HUES48 (cell line): ENCODE measurements at regions not wholly inside any gene's neighbourhood (a gene's known extent, or its start where the extent isn't known, plus 50 kb on each side); places are given as distances from the start of the nearest gene placed in this dataset.

Experiments
- H3K27ac ChIP-seq: one replicate; pipeline ENCODE4 v1.7.0; 2013; ENCODE audit warnings: low read depth, low read length, inconsistent platforms
- H3K27me3 ChIP-seq: 2 replicates; pipeline ENCODE4 v1.6.1; 2013; ENCODE audit warnings: mild to moderate bottlenecking, low read length; ENCODE audit not compliant: control insufficient read depth, insufficient read depth
- H3K36me3 ChIP-seq: 2 replicates; pipeline ENCODE4 v1.6.1; 2013; ENCODE audit warnings: low read length; ENCODE audit not compliant: control insufficient read depth, insufficient read depth
- H3K4me1 ChIP-seq: 2 replicates; pipeline ENCODE4 v1.6.1; 2013; ENCODE audit warnings: mild to moderate bottlenecking, low read length; ENCODE audit not compliant: control insufficient read depth, insufficient read depth
- H3K4me3 ChIP-seq: 2 replicates; pipeline ENCODE4 v1.5.1; 2013; ENCODE audit warnings: mild to moderate bottlenecking, low read depth, low read length
- H3K9ac ChIP-seq: 2 replicates; pipeline ENCODE4 v1.6.1; 2013; ENCODE audit warnings: mild to moderate bottlenecking, low read depth, low read length, moderate library complexity
- H3K9me3 ChIP-seq: 2 replicates; pipeline ENCODE4 v1.6.1; 2013; ENCODE audit warnings: low read length; ENCODE audit not compliant: control insufficient read depth, insufficient read depth

- Histone ChIP-seq H3K4me1 (no peaks in the 10 kb centered on the region), H3K9ac (no peak overlapping the region), H3K4me3 (no peak overlapping the region), H3K27ac (no peak overlapping the region), H3K36me3 (no peaks in the 10 kb centered on the region), H3K27me3 (no peaks in the 10 kb centered on the region), H3K9me3 (no peaks in the 10 kb centered on the region)
Observed at GRCh38 chr5:106489004-106489403, 1181.7 kb downstream of the EFNA5 start.

GRCh38 chr5:106488407-106488806 lies 1182.3 kb downstream of the EFNA5 start:
- no peak overlapping the region for H3K27ac ChIP-seq
- no peaks in the 10 kb centered on the region for H3K9me3 ChIP-seq
- H3K4me1 ChIP-seq, result no peaks in the 10 kb centered on the region
- H3K27me3 ChIP-seq, result no peaks in the 10 kb centered on the region
- H3K4me3 ChIP-seq, result no peak overlapping the region
- H3K9ac ChIP-seq, result no peak overlapping the region
- H3K36me3 ChIP-seq, result no peaks in the 10 kb centered on the region

GRCh38 chr5:106481374-106481773 lies 1189.4 kb downstream of the EFNA5 start:
- Histone ChIP-seq H3K9me3 (no peaks in the 10 kb centered on the region), H3K36me3 (no peaks in the 10 kb centered on the region), H3K9ac (no peak overlapping the region), H3K4me1 (no peaks in the 10 kb centered on the region), H3K27ac (no peak overlapping the region), H3K4me3 (no peak overlapping the region), H3K27me3 (no peaks in the 10 kb centered on the region)

- no peak overlapping the region for H3K4me3 ChIP-seq
- H3K4me1 ChIP-seq, result no peaks in the 10 kb centered on the region
- H3K9ac ChIP-seq, result no peak overlapping the region
- H3K27me3 ChIP-seq, result no peaks in the 10 kb centered on the region
- no peak overlapping the region for H3K27ac ChIP-seq
- H3K9me3 ChIP-seq, result no peaks in the 10 kb centered on the region
- no peaks in the 10 kb centered on the region for H3K36me3 ChIP-seq
Observed at GRCh38 chr5:106476630-106477029, 1194.1 kb downstream of the EFNA5 start.

- Histone ChIP-seq H3K27me3 (no peaks in the 10 kb centered on the region), H3K4me1 (no peaks in the 10 kb centered on the region), H3K36me3 (no peaks in the 10 kb centered on the region), H3K9ac (no peak overlapping the region), H3K27ac (no peak overlapping the region), H3K4me3 (no peak overlapping the region), H3K9me3 (no peaks in the 10 kb centered on the region)
Observed at GRCh38 chr5:106474066-106474465, 1196.7 kb downstream of the EFNA5 start.

GRCh38 chr5:106459541-106459940 lies 1211.2 kb downstream of the EFNA5 start:
- no peak overlapping the region for H3K4me3 ChIP-seq
- no peak overlapping the region for H3K9ac ChIP-seq
- H3K4me1 ChIP-seq, result no peaks in the 10 kb centered on the region
- no peaks in the 10 kb centered on the region for H3K36me3 ChIP-seq
- no peaks in the 10 kb centered on the region for H3K9me3 ChIP-seq
- H3K27me3 ChIP-seq, result no peaks in the 10 kb centered on the region
- H3K27ac ChIP-seq, result no peak overlapping the region

GRCh38 chr5:106454651-106455415 lies 1215.9 kb downstream of the EFNA5 start:
- H3K4me1 ChIP-seq, result no peaks in the 10 kb centered on the region
- H3K9ac ChIP-seq, result no peak overlapping the region
- no peak overlapping the region for H3K4me3 ChIP-seq
- no peaks in the 10 kb centered on the region for H3K36me3 ChIP-seq
- H3K27me3 ChIP-seq, result no peaks in the 10 kb centered on the region
- no peaks in the 10 kb centered on the region for H3K9me3 ChIP-seq
- no peak overlapping the region for H3K27ac ChIP-seq

GRCh38 chr5:106454050-106454449 lies 1216.7 kb downstream of the EFNA5 start:
- Histone ChIP-seq H3K9me3 (no peaks in the 10 kb centered on the region), H3K27me3 (no peaks in the 10 kb centered on the region), H3K4me1 (no peaks in the 10 kb centered on the region)

GRCh38 chr5:106451998-106452397 lies 1218.7 kb downstream of the EFNA5 start:
- no peak overlapping the region for H3K9ac ChIP-seq
- H3K9me3 ChIP-seq, result no peaks in the 10 kb centered on the region
- H3K4me1 ChIP-seq, result no peaks in the 10 kb centered on the region
- no peaks in the 10 kb centered on the region for H3K36me3 ChIP-seq
- H3K4me3 ChIP-seq, result no peak overlapping the region
- H3K27me3 ChIP-seq, result no peaks in the 10 kb centered on the region
- no peak overlapping the region for H3K27ac ChIP-seq

More at GRCh38 chr5:106454050-106454449, 1216.7 kb downstream of the EFNA5 start:
- Histone ChIP-seq H3K4me3 (no peak overlapping the region), H3K36me3 (no peaks in the 10 kb centered on the region), H3K27ac (no peak overlapping the region), H3K9ac (no peak overlapping the region)

GRCh38 chr5:106443746-106444145 lies 1227.0 kb downstream of the EFNA5 start:
- Histone ChIP-seq H3K27me3 (no peaks in the 10 kb centered on the region), H3K27ac (no peak overlapping the region), H3K4me3 (no peak overlapping the region), H3K4me1 (no peaks in the 10 kb centered on the region), H3K9me3 (no peaks in the 10 kb centered on the region), H3K36me3 (no peaks in the 10 kb centered on the region), H3K9ac (no peak overlapping the region)

- Histone ChIP-seq H3K9me3 (peaks cover 6% of the 10 kb centered on the region), H3K27ac (no peak overlapping the region), H3K9ac (no peak overlapping the region), H3K4me1 (no peaks in the 10 kb centered on the region), H3K27me3 (no peaks in the 10 kb centered on the region), H3K36me3 (no peaks in the 10 kb centered on the region), H3K4me3 (no peak overlapping the region)
Observed at GRCh38 chr5:106435185-106435584, 1235.6 kb downstream of the EFNA5 start.
